ENCODE measurements at regions not wholly inside any gene's neighbourhood (a gene's known extent, or its start where the extent isn't known, plus 50 kb on each side); places are given as distances from the start of the nearest gene placed in this dataset.

DNA sequence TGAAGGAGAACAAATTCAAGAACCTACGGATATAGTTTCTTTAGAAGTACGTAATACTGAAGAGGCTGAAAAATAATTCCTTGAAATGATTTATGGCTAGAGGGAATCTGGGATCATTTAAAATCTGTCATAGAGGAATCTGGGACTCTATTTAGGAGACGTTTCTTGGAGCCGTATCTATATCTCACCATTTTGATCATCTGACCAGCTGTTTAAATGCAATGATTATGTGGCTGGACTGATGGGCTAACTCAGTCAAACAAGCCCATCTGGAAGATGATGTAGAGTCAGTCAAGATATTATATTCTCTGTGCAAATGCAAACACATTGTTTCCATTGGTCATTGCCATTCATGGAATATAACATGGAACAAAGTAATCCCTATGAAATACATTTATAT lies 467.7 kb upstream of the ZFHX3 start:
- DNase-seq: no peak

DNA sequence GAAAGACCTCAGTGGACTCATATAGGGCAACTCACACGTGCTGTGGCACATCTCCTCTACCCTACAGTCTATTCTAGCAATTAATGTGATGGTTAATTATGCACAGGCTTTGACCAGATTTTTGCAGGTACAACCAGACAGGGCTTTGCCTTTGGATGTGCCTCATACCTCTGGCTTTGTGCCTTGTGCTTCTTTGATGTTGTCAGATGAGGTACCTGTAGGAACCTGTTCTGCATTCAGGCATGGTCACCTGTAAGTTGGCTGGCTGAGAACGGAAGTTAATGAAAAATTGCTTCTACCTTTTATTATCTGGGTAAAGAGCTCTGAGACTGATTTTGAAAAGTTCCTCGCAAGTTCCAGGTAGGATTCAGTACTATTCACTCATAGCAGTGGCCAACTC lies 462.9 kb upstream of the ZFHX3 start:
- DNase-seq: no peak

DNA sequence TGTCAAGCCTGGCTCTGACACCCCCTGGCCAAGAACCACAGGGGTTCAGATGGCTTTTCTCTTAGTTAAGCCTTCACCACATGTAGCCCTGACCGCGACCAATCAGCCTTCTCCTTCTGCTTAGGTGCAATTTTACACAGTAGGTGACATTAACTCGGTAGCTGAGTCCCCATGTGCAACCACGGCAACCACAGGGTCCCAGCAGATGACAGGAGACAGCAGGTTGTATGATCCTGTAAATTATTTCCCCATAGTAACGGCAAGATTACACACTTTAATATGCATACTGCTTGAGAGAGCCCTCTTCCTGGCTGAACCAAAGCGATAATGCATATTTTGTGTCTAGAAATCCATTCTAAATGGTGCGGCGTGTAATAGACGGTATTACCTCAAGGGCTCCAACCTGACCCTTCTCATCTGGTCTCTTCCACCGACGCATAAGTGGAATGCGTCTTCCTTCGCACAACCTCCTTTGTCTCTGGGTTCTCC lies 458.7 kb upstream of the ZFHX3 start:
- DNase-seq: no peak

DNA sequence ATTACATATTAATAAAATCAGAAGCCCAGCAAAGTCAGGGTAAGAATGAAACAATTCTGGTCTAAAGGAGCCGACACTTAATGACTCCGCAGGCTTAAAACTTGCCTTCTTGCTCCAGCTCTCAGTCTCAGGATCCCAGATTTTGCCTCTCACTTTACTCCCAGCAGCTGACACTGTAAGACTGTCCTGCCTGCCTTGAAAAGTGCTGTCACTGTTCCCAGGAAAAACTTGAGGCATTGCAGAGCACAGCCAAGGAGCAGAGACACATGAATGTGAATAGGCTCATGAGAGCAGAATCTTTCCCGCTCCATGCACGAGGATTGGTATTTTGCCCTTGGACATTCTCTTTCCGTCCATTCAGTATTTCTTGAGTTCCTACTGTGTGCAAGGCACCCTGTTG lies 457.6 kb upstream of the ZFHX3 start:
- DNase-seq: no peak

DNA sequence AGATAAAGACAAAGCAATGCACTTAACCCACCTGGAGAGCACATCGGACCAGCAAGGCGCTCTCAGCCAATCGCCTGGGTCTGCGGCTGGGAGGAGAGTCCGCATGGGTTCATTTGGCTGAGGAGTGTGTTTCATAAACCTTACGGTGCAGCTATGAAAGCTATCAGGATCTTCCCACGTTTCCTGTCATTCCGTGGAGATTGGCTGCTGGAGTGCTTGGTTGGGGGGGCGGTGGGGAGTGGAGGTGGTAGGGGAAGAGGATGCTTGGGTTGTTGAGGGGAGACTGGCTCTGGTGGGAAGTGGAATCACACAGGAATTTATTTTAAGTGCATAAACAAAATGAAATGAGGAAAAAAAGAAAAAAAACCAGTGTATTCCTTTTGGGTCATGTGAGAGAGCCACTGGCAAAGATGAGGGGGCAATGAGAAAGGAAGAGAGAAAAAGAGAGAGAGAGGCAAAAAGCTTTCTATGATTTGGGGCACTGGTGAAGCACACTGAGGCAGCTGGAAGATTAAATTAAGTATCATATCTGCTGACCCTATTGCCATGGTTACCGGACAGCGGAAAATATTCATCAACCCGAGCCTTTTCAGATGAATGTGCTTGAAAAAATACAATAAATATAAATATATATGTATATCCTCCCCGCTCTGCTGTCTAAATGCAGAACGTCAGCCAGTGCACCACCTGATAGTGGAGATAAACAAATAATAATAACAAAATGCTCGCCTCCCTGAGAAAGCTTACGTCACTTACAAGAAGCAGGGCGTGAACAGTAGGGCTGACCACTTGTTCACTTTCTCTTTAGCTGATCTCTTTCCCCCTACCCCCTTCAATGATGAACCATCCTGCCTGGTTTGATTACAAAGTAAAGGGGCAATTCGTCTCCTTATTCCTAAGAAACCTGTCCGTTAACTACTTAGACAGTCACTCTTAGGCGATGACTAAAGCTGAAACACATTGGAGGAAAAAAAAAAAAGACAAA lies 457.0 kb upstream of the ZFHX3 start:
- DNase-seq: no peak

DNA sequence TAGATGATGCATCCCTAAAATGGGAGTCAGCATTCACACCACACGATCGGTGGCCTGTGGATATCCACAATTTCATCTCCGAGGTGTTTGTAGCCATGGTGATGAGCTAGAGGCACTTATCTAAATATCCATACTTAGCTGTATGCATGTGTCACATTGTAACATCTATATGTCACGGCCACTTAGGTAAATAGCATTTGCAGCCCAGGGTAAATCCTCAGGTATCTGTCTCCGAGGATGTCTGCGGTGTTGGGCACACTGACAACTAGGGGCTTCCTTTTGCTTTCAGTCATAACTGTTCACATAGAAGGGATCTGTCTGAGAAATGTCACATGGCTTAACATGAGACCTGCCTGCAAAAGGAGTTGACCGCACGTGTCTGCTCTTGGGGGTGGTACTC lies 455.2 kb upstream of the ZFHX3 start:
- no peak for DNase-seq

DNA sequence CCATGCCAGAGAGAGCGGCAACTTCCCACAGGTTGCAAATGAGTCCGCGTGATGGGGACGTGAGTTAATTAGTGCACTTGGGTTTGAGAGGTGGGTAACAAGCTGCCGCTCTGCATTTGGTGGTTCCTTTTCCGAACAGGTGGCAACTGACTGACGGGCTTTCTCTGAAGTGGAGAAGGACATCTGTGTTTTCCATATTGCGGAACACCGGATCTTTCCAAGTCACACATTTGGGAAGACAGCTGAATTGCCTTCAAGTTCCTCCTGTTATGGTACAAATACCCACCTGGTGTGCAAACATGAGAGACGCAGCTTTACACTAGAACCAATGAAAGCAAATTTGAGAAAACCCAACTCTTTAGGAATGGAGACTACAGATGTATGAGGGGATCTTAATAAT lies 451.3 kb upstream of the ZFHX3 start:
- DNase-seq: no peak

DNA sequence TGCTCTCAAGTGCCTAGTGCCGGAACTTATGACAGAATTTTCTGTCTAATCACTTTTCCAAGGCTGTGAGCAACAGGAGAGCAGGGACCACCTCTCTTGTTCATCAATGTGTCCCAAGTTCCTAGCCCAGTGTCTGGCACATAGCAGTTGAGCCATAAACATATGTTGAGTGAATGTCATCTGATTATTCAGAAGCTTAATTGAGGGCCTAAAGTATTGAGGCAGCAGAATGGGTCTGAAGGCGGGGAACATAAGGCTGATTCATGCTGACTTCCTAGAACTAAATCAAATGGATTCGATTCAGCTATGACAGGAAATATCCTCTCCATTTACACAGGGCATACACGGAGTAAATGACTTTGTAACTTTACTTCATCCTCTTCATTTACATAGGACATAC lies 438.0 kb upstream of the ZFHX3 start:
- DNase-seq: no peak

DNA sequence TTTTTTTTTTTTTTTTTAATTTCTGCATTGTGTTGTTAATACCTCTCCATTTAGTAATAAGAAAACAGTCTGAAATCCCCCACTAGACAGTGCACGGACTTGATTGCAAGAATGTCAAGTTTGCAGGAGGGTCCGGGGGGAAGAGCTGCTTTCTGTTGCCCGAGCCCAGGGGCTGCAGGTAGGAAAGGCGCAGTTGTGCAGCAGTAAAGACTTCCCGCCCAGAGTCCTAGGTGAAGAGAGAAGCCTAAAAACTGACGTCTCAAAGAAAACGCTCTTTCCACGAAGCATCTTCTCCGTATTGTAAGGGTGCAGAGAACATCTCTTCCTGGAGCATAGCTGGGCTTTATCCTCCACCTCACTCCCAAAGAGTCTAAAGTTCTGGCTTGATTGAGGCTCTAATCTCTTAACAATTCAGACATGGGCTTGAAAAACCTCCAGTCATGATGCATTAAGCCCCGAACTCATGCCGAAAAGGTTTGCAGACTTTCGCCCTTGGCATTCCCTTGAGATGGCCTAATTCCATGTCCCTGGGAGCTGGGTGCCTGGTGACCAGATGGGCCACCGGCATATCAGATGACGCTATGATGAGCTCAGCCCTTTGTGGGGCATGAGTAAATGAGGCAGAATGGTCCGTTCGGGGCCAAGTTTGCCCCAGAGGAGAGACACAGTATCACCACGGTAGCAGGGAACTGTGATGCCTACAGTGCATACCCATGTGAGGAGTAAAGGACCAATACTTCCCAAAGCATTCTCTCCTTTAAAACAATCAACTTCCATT lies 436.2 kb upstream of the ZFHX3 start:
- DNase-seq: no peak

DNA sequence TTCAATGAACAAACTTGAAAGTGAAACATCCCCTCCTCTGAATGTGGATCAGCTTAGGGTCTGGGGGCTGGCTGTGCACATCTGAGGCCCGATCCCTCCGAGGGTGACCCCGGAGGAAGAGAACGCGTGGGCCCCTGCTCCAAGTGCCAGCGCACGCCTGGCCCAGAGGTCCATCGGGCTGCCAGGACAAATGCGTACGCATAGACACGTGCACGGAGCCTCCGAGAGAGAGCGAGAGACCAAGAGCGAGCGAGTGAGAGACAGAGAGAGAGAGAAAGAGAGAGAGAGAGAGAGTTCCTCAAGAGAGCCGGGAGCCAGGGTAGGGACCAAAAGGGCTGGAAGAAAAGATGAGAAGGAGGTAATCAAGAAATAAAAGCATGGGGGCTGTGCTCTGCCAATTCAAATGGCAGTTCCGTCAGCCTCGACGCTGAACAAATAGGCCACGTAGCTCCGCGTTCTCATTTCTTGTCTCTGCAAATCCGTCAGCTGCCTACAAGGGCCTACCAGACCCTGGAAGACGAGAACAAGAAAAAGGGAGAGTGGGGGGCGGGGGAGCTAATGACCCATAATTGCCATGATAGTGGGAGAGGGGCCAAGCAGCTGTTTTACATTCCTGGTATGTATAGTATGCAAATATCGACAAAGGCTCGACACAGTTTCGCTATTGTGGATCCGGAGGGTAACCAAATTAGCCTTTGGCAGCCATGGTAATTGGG lies 435.3 kb upstream of the ZFHX3 start:
- DNase-seq: no peak

DNA sequence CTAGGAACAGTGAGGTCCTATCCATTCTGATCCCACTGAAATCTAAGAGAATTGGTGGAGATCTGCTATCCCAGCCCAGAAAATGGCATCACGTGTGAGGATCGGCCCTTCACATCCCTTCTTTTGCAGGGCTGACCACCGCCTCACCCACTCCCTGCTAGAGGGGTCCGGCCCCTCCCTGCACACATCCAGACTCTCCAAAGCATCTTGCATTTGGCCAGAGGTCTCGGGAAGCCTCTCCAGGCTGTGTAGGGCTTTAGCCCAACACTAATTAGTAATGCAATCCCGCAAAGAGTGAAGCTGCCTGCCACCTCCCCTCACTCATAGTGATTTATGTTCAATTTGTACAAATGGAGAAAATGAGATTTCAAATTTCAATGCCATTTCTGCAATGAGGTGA lies 434.4 kb upstream of the ZFHX3 start:
- DNase-seq: no peak

DNA sequence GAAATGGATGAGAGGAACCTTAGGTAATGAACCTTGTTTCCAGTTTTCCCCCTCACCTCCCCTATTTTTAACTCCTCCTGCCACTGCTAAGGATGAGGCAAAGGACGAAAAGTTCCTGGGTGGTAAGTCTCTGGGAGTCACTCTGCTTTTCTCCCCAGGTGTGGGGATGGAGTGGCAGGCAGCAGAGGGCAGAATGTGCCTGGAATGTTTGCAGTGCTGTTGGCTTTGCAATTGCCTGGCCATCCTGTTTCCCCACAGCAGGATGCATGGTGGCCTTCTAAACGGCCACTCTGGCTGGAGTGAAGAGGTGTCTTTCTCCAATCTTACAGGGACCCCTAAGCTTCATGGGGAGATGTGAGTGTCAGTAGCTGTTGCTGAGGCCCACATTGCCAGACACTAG lies 432.5 kb upstream of the ZFHX3 start:
- no peak for DNase-seq

DNA sequence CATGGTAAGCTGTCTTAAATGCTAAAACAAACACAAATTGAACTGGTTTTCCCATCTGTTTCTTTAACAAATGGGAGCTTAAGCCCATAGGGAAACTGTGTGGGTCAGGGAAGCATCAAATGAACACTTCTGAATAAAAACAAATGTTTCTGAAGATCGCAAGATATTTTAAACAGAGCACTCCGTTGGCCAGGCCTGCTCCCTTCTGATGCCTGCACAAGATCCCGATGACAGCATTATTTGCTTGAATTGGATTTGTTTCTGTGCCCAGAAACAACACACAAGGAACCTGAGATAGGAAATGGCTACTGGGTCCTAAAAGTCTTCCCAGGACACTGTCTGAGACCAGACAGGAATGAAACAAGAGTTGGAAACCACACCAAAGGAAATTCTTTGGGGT lies 425.8 kb upstream of the ZFHX3 start:
- no peak for DNase-seq

DNA sequence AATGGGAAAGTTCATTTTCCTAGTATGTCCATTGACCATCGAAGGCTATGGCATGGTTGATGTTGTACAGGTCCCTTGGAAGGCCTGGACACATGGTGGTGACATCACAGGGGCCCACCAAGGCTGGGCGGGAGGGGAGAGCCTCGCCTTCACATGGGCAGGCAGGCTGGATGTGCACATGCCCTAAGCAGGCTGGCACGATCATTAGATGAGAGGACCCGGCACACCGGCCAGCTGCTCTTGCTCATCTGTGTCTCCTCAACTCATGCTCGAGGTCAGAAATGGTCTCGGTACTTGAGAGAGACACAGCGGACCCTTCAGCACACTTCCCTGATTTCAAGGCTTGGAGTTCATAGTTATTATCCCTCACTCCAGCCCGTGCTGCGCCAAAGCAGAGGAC lies 416.9 kb upstream of the ZFHX3 start:
- no peak for DNase-seq

DNA sequence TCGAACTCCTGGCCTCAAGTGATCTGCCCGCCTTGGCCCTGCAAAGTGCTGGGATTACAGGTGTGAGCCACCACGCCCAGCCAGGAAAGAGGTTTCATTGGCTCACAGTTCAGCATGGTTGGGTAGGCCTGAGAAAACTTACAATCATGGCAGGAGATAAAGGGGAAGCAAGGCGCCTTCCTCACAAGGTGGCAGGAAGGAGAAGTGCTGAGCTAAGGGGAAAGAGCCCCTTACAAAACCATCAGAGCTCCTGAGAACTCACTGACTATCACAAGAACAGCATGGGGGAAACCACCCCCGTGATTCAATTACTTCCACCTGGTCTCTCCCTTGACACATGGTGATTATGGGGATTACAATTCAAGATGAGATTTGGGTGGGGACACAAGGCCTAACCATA lies 411.7 kb upstream of the ZFHX3 start:
- no peak for DNase-seq

DNA sequence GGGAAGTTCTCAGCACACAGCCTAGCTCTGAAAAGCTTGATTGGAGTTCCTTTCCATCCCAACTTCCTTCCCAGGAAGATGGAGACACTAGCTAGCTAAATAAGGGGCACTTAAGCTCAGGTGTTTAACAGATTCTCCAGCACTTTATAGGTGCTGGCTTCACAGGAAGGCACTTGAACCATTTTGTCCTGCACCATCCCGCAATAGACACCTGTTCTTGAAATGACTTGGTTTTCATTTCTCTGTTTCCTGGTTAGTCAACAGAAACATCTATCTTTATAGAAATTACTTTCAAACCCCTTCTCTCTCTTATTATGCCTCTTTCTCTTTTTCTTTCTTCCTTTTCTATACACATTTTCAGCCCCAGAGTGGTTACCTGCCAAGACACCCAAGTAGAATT lies 409.9 kb upstream of the ZFHX3 start:
- DNase-seq: no peak

DNA sequence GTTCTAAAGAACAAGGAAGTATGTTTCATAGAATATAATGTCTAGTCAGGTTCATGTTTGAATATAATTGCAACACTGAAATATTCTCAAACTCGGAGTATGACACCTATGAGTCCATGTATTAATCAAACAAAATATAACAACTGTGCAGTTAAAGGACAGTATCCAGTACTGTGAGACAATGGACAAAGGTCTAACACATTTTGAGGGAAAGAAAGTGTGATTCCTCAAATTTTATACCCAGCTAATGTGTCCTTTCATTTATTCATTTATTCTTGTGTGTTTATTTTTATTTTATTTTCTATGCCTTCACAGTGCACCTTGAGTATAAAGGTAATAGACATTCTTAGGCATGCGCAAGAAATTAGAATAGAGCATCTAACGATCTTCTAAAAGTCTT lies 401.0 kb upstream of the ZFHX3 start:
- no peak for DNase-seq

DNA sequence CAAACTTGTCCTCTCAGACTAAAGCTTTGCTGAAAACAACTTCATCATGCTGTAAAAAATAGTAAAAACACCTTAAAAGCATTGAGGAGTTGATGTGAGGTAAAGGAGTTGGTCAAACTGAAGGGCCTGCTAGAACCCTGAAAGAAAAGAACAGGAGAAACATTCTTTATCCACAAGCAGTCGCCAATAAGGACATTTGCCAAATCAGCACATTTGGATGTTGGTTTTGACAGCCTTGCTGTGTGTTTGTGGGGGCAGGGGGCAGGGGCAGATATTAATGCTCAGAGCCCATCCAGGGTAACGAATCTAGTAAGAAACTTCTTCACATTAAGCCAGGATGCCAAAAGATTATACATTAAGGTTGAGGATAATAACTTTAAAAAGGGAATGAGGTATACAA lies 399.9 kb upstream of the ZFHX3 start:
- no peak for DNase-seq

DNA sequence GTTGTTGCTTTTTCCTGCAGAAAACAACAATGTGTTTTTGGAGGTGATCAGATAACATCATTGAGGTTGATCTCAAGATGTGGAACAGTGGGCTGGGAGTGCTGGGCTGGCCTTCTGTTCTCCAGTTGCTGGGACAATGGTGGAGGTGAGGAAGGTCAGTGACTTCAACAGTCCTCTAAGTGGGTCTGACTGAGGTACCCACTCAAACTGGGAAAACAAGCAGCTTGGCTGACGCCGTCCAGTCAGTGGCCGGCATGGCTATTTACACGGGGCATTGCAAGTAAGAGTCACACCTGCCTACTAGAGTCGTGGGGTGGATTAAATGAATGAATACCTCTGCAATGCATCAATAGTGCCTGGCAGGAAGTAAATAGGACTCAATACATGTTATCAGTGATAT lies 386.7 kb upstream of the ZFHX3 start:
- no peak for DNase-seq

DNA sequence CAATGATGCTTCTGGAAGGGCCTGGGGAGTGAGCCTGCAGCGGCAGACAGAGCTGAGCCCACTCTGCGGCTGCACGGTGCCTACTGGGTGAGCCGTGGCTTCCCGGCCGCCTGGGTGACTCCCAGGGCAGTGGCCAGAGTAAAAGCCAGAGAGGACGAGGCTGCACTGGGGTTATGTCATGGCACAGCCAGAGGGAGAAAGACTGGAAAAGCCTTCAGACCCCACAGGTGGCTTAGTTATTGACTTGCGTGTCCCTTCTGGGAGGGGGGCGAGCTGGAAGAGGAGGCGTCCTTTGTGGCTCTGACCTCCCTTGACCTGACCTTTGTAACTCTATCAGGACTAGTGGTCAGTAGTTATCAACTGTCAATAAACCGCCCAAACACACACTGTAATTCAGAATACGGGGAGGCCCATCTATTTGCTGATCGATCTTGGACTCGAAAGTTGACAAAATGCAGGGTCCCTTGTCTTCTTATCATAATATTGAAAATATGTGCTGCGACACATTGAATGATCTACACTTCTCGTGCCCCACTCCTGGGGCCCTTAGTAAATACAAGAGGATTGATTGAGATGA lies 385.9 kb upstream of the ZFHX3 start:
- DNase-seq: no peak

DNA sequence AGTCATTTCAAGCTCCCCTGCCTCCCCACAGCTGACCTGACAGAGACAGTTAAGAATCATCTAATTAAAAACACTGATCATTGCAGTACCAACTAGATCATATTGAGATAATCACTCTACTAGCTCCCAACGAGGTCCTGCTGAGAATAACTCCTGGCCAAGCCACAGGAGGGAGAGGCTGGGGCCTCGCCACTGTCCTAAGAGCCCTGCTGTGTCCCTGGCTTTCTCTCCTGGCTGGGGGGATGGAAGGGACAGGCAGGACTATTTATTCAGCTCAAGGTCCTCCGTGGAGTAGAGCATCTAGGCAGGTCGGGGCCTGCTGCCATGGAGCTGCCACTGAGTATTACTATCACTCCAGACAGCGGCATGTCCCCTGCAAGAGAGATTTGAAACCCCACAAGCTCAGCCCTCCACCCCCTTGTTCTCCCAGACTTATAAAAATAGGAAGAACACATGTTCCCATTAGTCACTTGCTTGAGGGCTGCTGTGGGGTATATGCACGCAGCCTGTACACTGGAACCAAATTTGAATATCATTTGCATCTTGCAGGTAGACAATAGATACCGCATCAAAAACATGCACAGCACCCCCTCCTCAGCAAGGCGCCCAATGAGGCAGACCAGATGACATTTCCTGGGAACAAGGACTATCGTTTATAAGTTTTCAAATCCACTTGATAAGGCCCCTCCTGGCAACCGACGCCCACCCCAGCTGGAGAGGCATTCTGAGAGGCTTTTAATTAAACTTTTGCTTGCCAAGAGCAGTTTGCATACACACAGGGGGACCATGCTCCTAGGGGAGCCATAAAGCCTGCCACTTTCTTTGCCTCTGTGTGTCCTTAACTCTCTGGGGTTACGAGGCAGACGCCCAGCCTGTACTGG lies 385.2 kb upstream of the ZFHX3 start:
- no peak for DNase-seq

DNA sequence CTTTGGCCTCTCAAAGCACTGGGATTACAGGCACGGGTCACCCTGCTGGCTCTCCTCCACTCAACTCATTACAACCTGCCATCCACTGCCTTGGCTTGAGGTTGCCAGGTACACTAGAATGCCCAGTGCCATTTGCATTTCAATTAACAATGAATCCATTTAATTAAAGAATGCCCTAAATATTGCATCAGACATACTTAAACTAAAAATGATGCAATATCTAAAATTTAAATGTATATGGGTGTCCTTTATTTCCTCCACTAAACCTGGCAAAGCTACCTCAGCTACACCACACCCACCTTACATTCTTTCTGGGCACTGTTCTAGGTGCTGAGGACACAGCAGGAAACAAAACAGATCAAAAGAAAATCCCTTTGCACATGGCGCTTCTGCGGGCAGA lies 382.2 kb upstream of the ZFHX3 start:
- no peak for DNase-seq
